GM12892 (cell line): ENCODE measurements at regions not wholly inside any gene's neighbourhood (a gene's known extent, or its start where the extent isn't known, plus 50 kb on each side); places are given as distances from the start of the nearest gene placed in this dataset.

Experiments used
- POLR2A ChIP-seq: IDR thresholded peaks from 2 replicates; pipeline ENCODE4 v1.6.1; 2011; ENCODE audit warnings: low read depth, low read length, control low read depth
- POLR2AphosphoS5 ChIP-seq: IDR thresholded peaks from 2 replicates; pipeline ENCODE4 v1.6.1; 2011; ENCODE audit warnings: low read depth, low read length, control low read depth
- TAF1 ChIP-seq: IDR thresholded peaks from 2 replicates; pipeline ENCODE4 v1.6.1; 2011; ENCODE audit warnings: low read depth, mild to moderate bottlenecking, control low read depth, low read length, borderline replicate concordance

DNA sequence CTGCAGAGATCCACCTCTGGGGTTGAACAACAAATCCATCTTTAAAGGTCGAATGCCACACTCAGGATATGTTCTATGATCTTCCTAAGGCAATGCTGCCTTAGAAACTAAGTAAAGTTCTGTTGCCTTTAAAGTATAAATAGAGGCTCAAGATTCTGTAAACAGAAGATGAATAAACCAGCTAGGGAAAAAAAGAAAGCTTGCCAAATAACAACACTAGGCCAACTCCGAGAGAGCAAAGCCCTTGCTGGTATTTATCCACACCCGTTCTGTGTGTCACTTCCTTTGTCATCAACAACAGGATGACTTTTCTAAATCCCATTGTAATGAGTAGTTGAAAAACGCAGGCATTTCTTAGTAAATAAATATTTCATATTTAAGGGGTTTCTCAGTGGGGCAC, 330.0 kb upstream of the GLI3 start:
- TF ChIP-seq POLR2AphosphoS5: no peak
- no peak for TF ChIP-seq POLR2A
- no peak for TF ChIP-seq TAF1
